ENCODE measurements at regions not wholly inside any gene's neighbourhood (a gene's known extent, or its start where the extent isn't known, plus 50 kb on each side); places are given as distances from the start of the nearest gene placed in this dataset.
"Not testable (repeated sequence)": the region's sequence is repeated elsewhere in the genome, so short reads cannot be mapped to it uniquely, and the experiment has no call there.

DNA sequence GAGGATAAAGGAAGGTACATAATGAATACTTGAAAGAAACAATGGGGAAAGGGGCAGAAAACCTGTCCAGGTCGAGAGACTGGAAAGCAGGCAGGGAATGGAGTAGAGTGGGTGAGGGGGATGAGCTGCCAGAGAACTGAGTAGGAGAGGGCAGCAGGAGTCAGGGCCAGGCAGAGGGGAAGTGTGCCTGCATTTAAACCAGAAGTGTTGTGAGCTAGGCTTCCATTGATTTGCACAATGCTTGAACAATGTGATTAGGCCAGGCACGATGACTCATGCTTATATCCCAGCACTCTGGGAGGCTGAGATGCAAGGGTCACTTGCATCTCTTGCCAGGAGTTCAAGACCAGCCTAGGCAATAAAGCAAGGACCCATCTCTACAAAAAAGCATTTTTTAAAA is 332.6 kb downstream of the ANAPC1 start:
- intact Hi-C loops (cut with DNase I); H3K9me3 ChIP-seq; H3K4me1 ChIP-seq; H3K27me3 ChIP-seq; H3K27ac ChIP-seq; DNase-seq; H3K36me3 ChIP-seq; H3K4me3 ChIP-seq: not testable (repeated sequence)
- peak; percentile 67 for ATAC-seq

DNA sequence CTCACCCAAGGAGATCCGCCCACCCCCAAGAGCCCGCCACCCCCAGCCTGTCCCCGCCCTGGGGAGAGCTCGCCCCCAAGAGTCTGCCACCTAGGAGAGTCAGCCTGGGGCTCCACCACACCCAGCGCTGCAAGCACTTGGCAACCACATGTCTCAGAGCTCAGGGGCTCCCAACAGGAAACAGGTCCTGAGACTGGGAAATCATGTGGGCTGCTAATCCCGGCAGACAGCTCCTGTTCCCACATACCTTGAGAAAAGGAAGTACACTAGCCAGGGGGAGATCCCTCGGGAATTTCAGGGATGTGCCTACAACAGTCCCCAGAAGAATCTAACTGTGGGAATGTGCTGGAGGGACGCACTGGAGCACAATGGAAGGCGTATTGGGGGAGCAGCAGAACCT is 331.4 kb downstream of the ANAPC1 start:
- intact Hi-C loops (cut with DNase I); H3K4me1 ChIP-seq; H3K27me3 ChIP-seq; H3K4me3 ChIP-seq; H3K9me3 ChIP-seq; H3K36me3 ChIP-seq; H3K27ac ChIP-seq; DNase-seq; ATAC-seq: not testable (repeated sequence)

DNA sequence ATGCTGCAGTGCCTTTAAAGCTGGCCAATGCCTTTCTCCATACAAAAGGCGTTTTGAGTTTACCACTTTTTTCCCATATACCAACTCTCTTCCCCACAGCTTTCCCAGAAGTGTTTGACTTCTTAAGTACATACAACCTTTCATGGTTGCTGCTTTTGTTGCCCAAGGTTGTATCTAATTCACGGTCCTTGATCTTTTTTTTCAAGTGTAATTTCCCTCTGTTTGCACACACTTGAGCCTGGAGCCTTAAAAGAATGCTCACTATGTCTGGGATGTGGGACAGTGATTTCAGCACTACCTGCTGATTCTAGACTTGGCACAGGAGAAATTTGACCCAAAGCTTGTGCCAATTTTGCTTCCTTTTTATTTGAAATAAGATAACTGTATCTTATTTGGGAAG is 324.7 kb downstream of the ANAPC1 start:
- intact Hi-C loops (cut with DNase I); H3K4me1 ChIP-seq; H3K27ac ChIP-seq; H3K4me3 ChIP-seq; H3K9me3 ChIP-seq; H3K36me3 ChIP-seq; DNase-seq; H3K27me3 ChIP-seq: not testable (repeated sequence)
- ATAC-seq: peak; percentile 93

DNA sequence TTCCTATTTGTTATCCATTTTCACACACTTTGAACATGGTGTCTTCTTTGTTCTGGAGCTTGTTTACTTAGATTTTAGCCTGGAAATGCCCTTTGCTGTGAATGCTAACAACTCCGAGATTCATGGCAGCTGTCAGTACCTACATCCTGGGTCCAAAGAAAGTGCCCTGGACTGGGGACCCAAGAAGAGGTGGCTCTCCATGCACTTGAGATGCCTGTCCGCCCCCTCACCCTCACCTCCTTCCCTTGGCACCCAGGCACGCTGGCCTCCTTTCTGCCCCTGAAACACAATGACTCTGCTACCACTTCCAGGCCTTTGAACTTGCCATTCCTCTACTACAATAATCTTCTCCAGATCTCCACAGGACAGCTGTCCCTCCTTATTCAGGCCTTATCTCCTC is 324.2 kb downstream of the ANAPC1 start:
- DNase-seq; H3K4me1 ChIP-seq; H3K27me3 ChIP-seq; H3K4me3 ChIP-seq; H3K36me3 ChIP-seq; H3K27ac ChIP-seq; H3K9me3 ChIP-seq; intact Hi-C loops (cut with DNase I): not testable (repeated sequence)
- ATAC-seq: peak; percentile 13

DNA sequence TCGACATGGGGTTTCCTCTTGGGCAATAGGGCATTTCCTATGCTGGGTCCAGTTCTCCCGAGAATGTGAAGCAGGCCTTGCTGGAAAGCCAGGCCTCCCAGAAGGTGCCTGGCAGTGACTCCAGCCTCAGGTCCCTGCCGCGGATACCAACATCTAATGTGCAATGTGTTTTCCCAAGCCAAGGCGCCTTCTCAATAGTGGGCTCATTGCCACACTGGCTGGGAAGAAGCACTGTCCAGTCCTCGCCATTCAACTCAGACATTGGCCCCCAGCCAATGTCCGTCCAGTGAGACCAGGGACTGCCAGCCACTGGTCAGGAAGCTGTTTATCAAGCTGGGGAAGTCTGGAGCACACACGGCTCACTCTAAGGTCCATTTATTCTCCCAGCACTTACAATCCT is 317.9 kb downstream of the ANAPC1 start:
- ATAC-seq: peak; percentile 77
- H3K36me3 ChIP-seq; H3K4me3 ChIP-seq; H3K27ac ChIP-seq; H3K9me3 ChIP-seq; H3K27me3 ChIP-seq; DNase-seq; H3K4me1 ChIP-seq; intact Hi-C loops (cut with DNase I): not testable (repeated sequence)

DNA sequence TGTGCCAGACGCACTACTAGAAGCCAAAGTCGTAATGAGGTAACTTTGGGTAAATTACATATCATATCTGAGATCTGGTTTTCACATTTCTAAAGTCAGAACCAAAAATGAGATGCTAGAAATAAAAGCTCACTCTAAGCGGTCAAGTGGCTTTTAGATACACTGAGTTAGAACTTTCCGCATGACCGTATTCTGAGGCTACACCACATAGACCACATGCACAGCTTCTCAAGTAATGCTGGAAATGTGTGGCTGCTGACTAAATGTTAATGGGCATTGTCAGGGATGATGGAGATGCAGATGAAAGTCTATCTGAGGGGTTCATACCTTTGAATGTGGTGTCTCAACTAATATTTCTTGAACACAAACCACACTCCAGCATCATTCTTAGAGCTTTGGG is 316.8 kb downstream of the ANAPC1 start:
- H3K9me3 ChIP-seq; intact Hi-C loops (cut with DNase I); H3K4me1 ChIP-seq; H3K36me3 ChIP-seq; H3K4me3 ChIP-seq; H3K27ac ChIP-seq; H3K27me3 ChIP-seq; ATAC-seq; DNase-seq: not testable (repeated sequence)

DNA sequence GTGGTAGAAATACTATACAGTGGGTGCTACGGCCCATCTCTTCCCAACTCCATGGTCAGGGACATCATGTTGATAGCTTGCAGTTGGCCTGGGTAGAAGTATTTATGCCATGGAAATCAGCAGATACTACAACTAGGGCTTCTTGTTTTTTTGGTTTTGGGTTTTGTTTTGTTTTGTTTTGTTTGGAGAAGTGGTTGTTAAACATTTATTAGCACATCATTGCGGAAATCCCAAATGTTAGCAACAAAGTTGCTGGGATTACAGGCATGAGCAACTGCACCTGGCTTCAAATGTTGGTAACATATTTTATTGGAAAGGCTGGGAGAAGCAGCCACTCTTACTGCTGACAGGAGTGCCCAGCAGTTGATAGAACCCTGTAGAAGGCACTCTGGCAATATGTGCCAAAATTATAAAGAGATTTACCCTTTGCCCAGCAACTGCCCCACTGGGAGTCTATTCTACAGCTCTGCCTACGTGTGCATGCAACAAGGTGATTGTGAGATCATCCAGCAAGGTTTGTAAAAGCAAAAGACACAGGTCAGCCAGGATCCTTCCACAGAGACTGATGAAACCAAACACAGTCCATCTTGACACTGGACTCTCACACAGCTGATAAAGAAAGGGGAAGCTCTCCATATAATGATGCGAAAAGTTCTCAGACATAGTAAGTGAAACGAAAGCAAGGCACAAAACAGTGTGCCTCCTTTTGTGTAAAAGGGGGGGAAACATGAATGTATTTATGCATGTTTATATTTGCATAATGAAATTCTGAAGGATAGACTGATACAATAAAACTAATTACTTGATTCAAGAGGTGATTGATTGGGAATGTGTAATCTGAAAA is 314.4 kb downstream of the ANAPC1 start:
- intact Hi-C loops (cut with DNase I); H3K27ac ChIP-seq; H3K27me3 ChIP-seq; H3K4me1 ChIP-seq; H3K4me3 ChIP-seq; H3K36me3 ChIP-seq; DNase-seq; H3K9me3 ChIP-seq: not testable (repeated sequence)
- ATAC-seq: peak; percentile 53

DNA sequence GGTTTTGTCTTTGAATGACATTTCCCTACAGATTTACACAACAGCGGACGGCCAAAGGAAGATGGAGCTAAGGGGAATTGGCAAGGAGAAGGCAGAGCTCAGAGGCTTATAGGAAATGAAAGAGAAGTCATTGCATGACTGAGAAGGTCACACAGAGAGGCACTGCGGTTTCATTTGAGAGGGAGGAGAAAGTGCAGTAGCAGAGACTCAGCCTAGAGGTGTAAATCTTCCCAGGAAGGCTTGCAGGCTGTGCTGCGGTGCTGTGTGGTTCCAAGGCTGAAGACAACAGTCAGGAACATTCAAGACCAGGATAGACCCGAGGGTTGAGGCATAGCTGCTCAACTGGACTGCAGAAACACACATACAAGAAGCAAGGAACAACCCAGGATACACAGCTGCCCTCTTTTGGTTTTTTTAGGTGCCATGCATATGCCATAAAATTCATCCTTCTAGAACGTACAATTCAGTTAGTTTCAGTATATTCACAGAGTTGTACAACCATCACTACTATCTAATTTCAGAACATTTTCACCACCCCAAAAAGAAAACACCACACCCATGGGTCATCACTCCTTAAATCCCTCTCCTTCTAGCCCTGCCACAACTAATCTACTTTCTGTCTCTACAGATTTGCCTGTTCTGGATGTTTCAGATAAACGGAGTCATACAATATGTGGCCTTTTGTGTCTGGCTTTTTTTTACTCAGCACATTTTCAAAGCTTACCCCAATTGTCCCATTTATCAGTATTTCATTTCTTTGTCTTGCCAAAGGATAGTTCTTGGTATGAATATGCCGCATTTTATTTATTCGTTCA is 313.5 kb downstream of the ANAPC1 start:
- intact Hi-C loops (cut with DNase I); DNase-seq: not testable (repeated sequence)
- peak; percentile 79 for ATAC-seq

DNA sequence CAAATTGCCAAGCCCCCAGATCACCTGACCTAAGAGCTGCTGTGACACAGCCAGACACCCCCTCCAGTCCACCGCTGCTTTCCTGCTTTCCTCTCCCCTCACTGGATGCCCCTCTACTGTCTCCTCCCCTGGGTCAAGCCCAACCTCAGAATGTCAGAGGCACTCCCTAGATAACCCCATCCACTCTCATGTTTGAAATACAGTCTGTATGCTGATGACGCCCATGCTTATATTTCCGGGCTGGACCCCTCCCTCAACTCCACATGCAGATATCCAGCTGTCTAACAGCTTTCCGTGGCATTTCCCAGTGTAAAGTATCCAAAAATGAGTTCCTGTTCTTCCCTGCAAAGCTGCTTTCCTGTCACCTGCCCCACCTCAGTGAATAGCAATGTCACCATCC is 309.2 kb downstream of the ANAPC1 start:
- H3K36me3 ChIP-seq; H3K4me1 ChIP-seq; DNase-seq; H3K27ac ChIP-seq; H3K4me3 ChIP-seq; H3K27me3 ChIP-seq; ATAC-seq; intact Hi-C loops (cut with DNase I); H3K9me3 ChIP-seq: not testable (repeated sequence)

More for the DNA sequence above, 313.5 kb downstream of the ANAPC1 start:
- not testable (repeated sequence) for H3K4me3 ChIP-seq, H3K9me3 ChIP-seq, H3K27me3 ChIP-seq, H3K4me1 ChIP-seq, H3K27ac ChIP-seq, H3K36me3 ChIP-seq

DNA sequence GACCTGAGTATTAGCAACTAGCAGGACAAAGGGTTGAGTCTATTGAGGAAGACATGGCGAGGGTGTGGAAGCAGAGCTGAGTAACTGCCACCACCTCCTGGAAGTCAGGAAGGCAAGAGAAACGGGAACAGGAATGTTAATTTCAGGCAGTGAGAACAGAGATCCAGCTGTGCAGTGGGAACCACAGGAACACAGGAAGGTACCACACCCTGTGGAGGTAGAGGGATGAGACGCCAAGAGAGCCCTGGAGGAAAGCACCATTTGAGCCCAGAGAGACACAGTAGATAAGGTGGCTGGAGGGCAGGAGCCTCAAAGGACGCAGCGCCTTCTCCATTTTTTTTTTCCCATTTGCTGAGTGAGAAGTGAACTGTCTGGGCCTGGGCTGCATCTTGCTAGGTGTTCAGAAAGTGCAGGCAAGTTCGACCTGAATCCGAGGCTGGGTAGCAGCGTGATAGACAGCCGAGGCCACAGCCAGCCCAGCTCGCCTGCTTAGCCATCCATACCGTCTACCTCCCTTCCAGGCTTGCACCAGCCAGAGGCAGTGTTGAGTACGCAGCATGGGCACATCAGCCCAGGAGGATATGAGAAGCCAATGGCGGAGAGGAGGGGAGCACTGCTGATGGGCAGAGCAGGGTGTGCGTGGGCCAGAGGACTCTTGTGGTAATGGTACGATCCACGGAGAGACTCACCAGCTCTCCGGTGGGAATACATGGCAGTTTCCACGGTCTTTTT is 306.7 kb downstream of the ANAPC1 start:
- H3K27me3 ChIP-seq; H3K36me3 ChIP-seq; H3K4me1 ChIP-seq; H3K9me3 ChIP-seq; intact Hi-C loops (cut with DNase I); H3K4me3 ChIP-seq; H3K27ac ChIP-seq; DNase-seq: not testable (repeated sequence)
- ATAC-seq: peak; percentile 22

DNA sequence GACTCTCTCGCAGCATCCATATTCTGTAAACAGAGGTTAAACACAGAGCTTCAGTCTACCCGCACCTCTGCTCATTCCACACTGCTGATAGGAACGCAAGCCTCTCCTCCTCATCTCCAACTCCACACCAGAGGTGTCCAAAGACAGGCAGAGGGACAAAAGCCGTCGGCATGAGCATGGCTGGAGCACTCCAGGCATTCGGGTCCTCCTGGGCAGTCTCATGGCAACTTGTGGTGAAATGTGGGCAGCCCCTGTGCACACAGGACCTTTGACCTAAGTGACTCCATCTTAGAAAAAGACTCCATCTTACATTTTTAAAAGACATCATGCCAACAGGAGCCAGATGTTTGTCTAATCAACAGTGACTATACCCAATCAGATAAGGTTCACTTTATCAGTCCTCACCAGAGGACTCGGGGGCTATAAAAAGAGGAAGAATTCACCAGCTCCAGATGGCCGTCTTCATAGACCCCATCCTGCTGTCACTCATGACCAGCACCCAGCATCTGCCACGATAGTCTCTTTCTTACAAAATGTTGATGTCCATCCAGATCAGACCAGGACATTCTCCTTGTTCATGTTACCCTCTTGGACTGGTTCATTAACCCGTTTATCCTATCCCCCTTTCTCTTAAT is 304.4 kb downstream of the ANAPC1 start:
- ATAC-seq; H3K4me3 ChIP-seq; intact Hi-C loops (cut with DNase I): not testable (repeated sequence)

DNA sequence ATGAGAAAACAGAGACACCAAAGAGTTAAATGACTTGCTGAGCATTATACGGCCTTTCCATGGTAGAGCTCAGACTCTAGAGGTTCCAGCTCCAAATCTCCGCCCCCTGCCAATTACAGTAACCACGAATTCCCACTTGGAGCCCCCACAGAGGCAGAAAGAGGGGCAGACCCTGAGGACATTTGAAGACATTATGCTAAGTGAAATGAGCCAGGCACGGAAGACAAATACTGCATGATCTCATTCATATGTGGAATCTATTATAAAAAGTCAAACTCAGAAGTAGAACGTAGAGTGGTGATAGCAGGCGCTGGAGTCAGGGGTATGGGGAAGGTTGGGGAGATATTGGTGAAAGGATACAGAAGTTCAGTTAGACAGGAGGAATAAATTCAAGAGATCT is 303.4 kb downstream of the ANAPC1 start:
- DNase-seq; H3K36me3 ChIP-seq; H3K27ac ChIP-seq; H3K27me3 ChIP-seq; intact Hi-C loops (cut with DNase I); H3K9me3 ChIP-seq; H3K4me3 ChIP-seq; H3K4me1 ChIP-seq; ATAC-seq: not testable (repeated sequence)

More for the DNA sequence above, 304.4 kb downstream of the ANAPC1 start:
- H3K4me1 ChIP-seq, H3K9me3 ChIP-seq, H3K36me3 ChIP-seq, DNase-seq, H3K27ac ChIP-seq, H3K27me3 ChIP-seq: not testable (repeated sequence)

DNA sequence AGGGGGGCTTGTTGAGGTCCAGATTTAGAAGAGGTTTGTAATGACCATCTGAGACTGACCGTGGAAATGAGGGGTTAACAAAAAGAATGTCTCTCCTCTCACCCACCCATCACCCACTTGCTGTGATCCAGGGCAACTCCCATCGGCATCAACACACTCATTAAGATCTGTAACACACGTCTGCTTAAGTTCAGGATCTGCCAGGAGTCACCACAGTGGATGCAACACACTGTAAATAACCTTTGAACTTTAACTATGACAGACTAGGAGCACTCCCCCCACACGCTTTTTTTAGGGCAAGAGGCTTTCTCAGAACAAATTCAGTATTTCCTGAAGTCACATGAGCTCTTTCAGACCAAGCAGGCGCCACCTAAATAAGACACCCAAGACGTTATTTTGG is 301.9 kb downstream of the ANAPC1 start:
- H3K4me3 ChIP-seq; H3K4me1 ChIP-seq; H3K36me3 ChIP-seq; H3K27ac ChIP-seq; H3K27me3 ChIP-seq; H3K9me3 ChIP-seq; DNase-seq; ATAC-seq; intact Hi-C loops (cut with DNase I): not testable (repeated sequence)

All from upper lobe of right lung (tissue), 1 donor.